H1 (cell line): ENCODE measurements at regions not wholly inside any gene's neighbourhood (a gene's known extent, or its start where the extent isn't known, plus 50 kb on each side); places are given as distances from the start of the nearest gene placed in this dataset.

Source experiments
- CTCF ChIA-PET: fragments of 300-600 bp; sonication (Branson Sonifier 250); formaldehyde crosslinking; loops from one replicate; lab custom pipeline; 2021; ENCODE audit not compliant: partially characterized antibody; lab: Charles Lee
- POLR2A ChIA-PET: fragments of 300-600 bp; sonication (Branson Sonifier 250); formaldehyde crosslinking; loops from one replicate; lab custom pipeline; 2021; ENCODE audit warnings: inconsistent platforms; ENCODE audit not compliant: partially characterized antibody; lab: Charles Lee
- DNase-seq, 2 experiments: peaks; one replicate each; pipeline versions ENCODE4 v3.0.0 to v3.0.0-alpha.2; 2010 to 2022; ENCODE audit warnings: low spot score in 2 of 2, low read depth in 1 of 2, mixed read lengths in 1 of 2
- FAIRE-seq: peaks from 2 replicates; lab custom pipeline; 2011; peaks lifted over from hg19 to GRCh38; lab: Jason Lieb, UNC
- H2AFZ ChIP-seq: 2 replicates; pipeline ENCODE4 v1.8.1; 2012; ENCODE audit warnings: low read length, inconsistent platforms
- H2AK5ac ChIP-seq: 2 replicates; pipeline ENCODE4 v1.6.1; 2013; ENCODE audit warnings: low read depth, low read length
- H2BK120ac ChIP-seq: replicated peaks from 2 replicates; pipeline ENCODE3; 2013; ENCODE audit warnings: low read depth, low read length, inconsistent platforms
- H2BK12ac ChIP-seq: 2 replicates; pipeline ENCODE4 v1.6.1; 2013; ENCODE audit warnings: low read depth, low read length
- H2BK15ac ChIP-seq: 2 replicates; pipeline ENCODE4 v1.6.1; 2013; ENCODE audit warnings: low read length
- H2BK20ac ChIP-seq: 2 replicates; pipeline ENCODE4 v1.6.1; 2013; ENCODE audit warnings: low read length
- H2BK5ac ChIP-seq: 2 replicates; pipeline ENCODE4 v1.6.1; 2013; ENCODE audit warnings: low read depth, low read length
- H3K14ac ChIP-seq: 2 replicates; pipeline ENCODE4 v1.6.1; 2013; ENCODE audit warnings: inconsistent platforms; ENCODE audit not compliant: insufficient read length
- H3K18ac ChIP-seq: 2 replicates; pipeline ENCODE4 v1.6.1; 2013; ENCODE audit warnings: low read length; ENCODE audit errors: extremely low read depth
- H3K23ac ChIP-seq: 2 replicates; pipeline ENCODE4 v1.6.1; 2013; ENCODE audit warnings: inconsistent platforms; ENCODE audit not compliant: insufficient read length
- H3K23me2 ChIP-seq: 2 replicates; pipeline ENCODE4 v1.6.1; 2013; ENCODE audit warnings: low read depth, low read length
- H3K27ac ChIP-seq: 2 replicates; pipeline ENCODE4 v1.6.1; 2011; ENCODE audit warnings: low read depth, low read length, inconsistent platforms
- H3K27me3 ChIP-seq, 4 experiments: replicated peaks in 1 of 4; 1 replicate in 1 of 4; 2 replicates in 3 of 4; pipeline versions ENCODE4 v1.6.1 to v1.8.1; 2011 to 2013; ENCODE audit warnings: low read length in 3 of 4, mild to moderate bottlenecking in 3 of 4, inconsistent platforms in 2 of 4, mixed read lengths in 2 of 4, moderate library complexity in 1 of 4; ENCODE audit not compliant: control insufficient read depth in 3 of 4, insufficient read depth in 3 of 4; ENCODE audit errors: extremely low read depth in 1 of 4
- H3K36me3 ChIP-seq, 4 experiments: 2 replicates each; pipeline versions ENCODE4 v1.6.1 to v1.8.1; 2011 to 2013; ENCODE audit warnings: mild to moderate bottlenecking in 4 of 4, low read length in 3 of 4, moderate library complexity in 2 of 4, control low read depth in 1 of 4, inconsistent platforms in 1 of 4; ENCODE audit not compliant: insufficient read depth in 4 of 4, control insufficient read depth in 2 of 4
- H3K4ac ChIP-seq: replicated peaks from 2 replicates; pipeline ENCODE3; 2013; ENCODE audit warnings: low read length, low read depth, mixed read lengths, inconsistent platforms; ENCODE audit not compliant: insufficient read length
- H3K4me1 ChIP-seq, 4 experiments: replicated peaks in 1 of 4; 1 replicate in 1 of 4; 2 replicates in 3 of 4; pipeline versions ENCODE4 v1.6.1 to v1.8.1; 2011 to 2013; ENCODE audit warnings: low read length in 3 of 4, inconsistent platforms in 2 of 4, mixed read lengths in 1 of 4; ENCODE audit not compliant: insufficient read depth in 4 of 4, control insufficient read depth in 3 of 4
- H3K4me2 ChIP-seq, 2 experiments: 2 replicates each; pipeline versions ENCODE4 v1.6.1 to v1.8.1; 2011 to 2013; ENCODE audit warnings: low read depth in 2 of 2, low read length in 2 of 2, control low read depth in 1 of 2, inconsistent platforms in 1 of 2, mild to moderate bottlenecking in 1 of 2; ENCODE audit not compliant: insufficient read depth in 1 of 2
- H3K4me3 ChIP-seq, 4 experiments: fragments of 200-600, 300-600 bp in 1 of 4; sonication (generic), shearing (Covaris generic), sonication (Bioruptor Twin) in 1 of 4; 2 replicates each; pipeline versions ENCODE4 v1.5.1 to v1.8.1; 2011 to 2016; ENCODE audit warnings: low read length in 4 of 4, low read depth in 3 of 4, control low read depth in 2 of 4, inconsistent platforms in 2 of 4, mild to moderate bottlenecking in 2 of 4, mixed read lengths in 1 of 4, moderate library complexity in 1 of 4; ENCODE audit not compliant: insufficient read depth in 2 of 4; ENCODE audit errors: extremely low read depth in 1 of 4
- H3K56ac ChIP-seq: replicated peaks from 2 replicates; pipeline ENCODE3; 2013; ENCODE audit warnings: low read depth, mild to moderate bottlenecking, mixed read lengths, low read length, inconsistent platforms; ENCODE audit not compliant: insufficient read length
- H3K79me1 ChIP-seq: 2 replicates; pipeline ENCODE4 v1.6.1; 2013; ENCODE audit warnings: low read depth, low read length, control low read depth
- H3K79me2 ChIP-seq, 2 experiments: 2 replicates each; pipeline versions ENCODE4 v1.6.1 to v1.8.1; 2012 to 2013; ENCODE audit warnings: low read length in 2 of 2, mild to moderate bottlenecking in 2 of 2, inconsistent platforms in 1 of 2; ENCODE audit not compliant: insufficient read depth in 2 of 2, control insufficient read depth in 1 of 2
- H3K9ac ChIP-seq, 4 experiments: replicated peaks in 1 of 4; 1 replicate in 1 of 4; 2 replicates in 3 of 4; pipeline versions ENCODE4 v1.6.1 to v1.8.1; 2011 to 2013; ENCODE audit warnings: low read depth in 3 of 4, low read length in 3 of 4, control low read depth in 2 of 4, mild to moderate bottlenecking in 2 of 4, moderate library complexity in 2 of 4, inconsistent platforms in 1 of 4; ENCODE audit errors: extremely low read depth in 1 of 4
- H3K9me3 ChIP-seq, 2 experiments: 2 replicates each; pipeline versions ENCODE4 v1.6.1 to v1.8.1; 2012 to 2013; ENCODE audit warnings: mild to moderate bottlenecking in 2 of 2, moderate library complexity in 2 of 2, control low read depth in 1 of 2, inconsistent platforms in 1 of 2, low read depth in 1 of 2, low read length in 1 of 2, mixed read lengths in 1 of 2; ENCODE audit not compliant: insufficient read depth in 2 of 2
- H4K20me1 ChIP-seq, 2 experiments: replicated peaks in 1 of 2; 2 replicates each; pipeline versions ENCODE3 to v1.8.1; 2011 to 2013; ENCODE audit warnings: inconsistent platforms in 2 of 2, low read length in 2 of 2, mild to moderate bottlenecking in 1 of 2; ENCODE audit not compliant: insufficient read depth in 2 of 2, control insufficient read depth in 1 of 2
- H4K5ac ChIP-seq: 2 replicates; pipeline ENCODE4 v1.6.1; 2013; ENCODE audit warnings: low read length, low read depth, mixed read lengths, inconsistent platforms; ENCODE audit not compliant: insufficient read length
- H4K8ac ChIP-seq: 2 replicates; pipeline ENCODE4 v1.8.0; 2013; ENCODE audit warnings: mild to moderate bottlenecking, moderate library complexity, low read length, inconsistent platforms; ENCODE audit not compliant: insufficient read depth; ENCODE audit errors: extremely low read depth
- H4K91ac ChIP-seq: replicated peaks from 2 replicates; pipeline ENCODE3; 2013; ENCODE audit warnings: low read length, mixed read lengths, inconsistent platforms; ENCODE audit not compliant: insufficient read length
- CBX8 ChIP-seq: fragments of 300-800, 300-1000 bp; sonication (generic); IDR thresholded peaks from 2 replicates; pipeline ENCODE4 v1.7.1; 2016; ENCODE audit warnings: low read depth, low read length, borderline replicate concordance
- CTCF ChIP-seq, 3 experiments: IDR thresholded peaks; 1 replicate in 2 of 3; 2 replicates in 1 of 3; pipeline versions ENCODE4 v1.5.1 to v1.6.1; 2011; ENCODE audit warnings: low read length in 3 of 3, mild to moderate bottlenecking in 3 of 3, inconsistent platforms in 2 of 3, low read depth in 1 of 3, moderate library complexity in 1 of 3; ENCODE audit not compliant: insufficient read depth in 1 of 3; ENCODE audit errors: control extremely low read depth in 1 of 3
- SP1 ChIP-seq: IDR thresholded peaks from 2 replicates; pipeline ENCODE4 v1.6.1; 2011; ENCODE audit warnings: low read depth, low read length
- SP2 ChIP-seq: IDR thresholded peaks from 2 replicates; pipeline ENCODE4 v1.6.1; 2012; ENCODE audit warnings: mild to moderate bottlenecking, low read length, inconsistent platforms
- WGBS, 2 experiments: shearing (Covaris generic) in 1 of 2; methylation state at CpG; one replicate each; pipeline versions ENCODE4 v1.1.6 to v1.1.7; 2013 to 2015; ENCODE audit warnings: low lambda C conversion rate in 2 of 2, mixed read lengths in 2 of 2, inconsistent platforms in 1 of 2, low coverage in 1 of 2, missing lambda C conversion rate in 1 of 2; ENCODE audit not compliant: insufficient replicate concordance in 2 of 2, insufficient coverage in 1 of 2, insufficient read length in 1 of 2; ENCODE audit errors: extremely low coverage in 1 of 2, missing lambda C conversion rate in 1 of 2; 5-methylcytosine and 5-hydroxymethylcytosine counted together

GRCh38 chr6:164079275-164079600 lies 664.7 kb downstream of the QKI start:
- no peaks in the 10 kb centered on the region for H3K23me2 ChIP-seq
- no peaks in the 10 kb centered on the region for H4K20me1 ChIP-seq
- no peak overlapping the region for H4K91ac ChIP-seq
- H2BK15ac ChIP-seq, result no peak overlapping the region
- H2AFZ ChIP-seq, result no peak overlapping the region
- H3K4me1 ChIP-seq, result no peaks in the 10 kb centered on the region
- no peaks in the 10 kb centered on the region for H3K27me3 ChIP-seq
- H2BK12ac ChIP-seq, result no peak overlapping the region
- H3K4me3 ChIP-seq, result no peak overlapping the region
- H3K4me2 ChIP-seq, result no peak overlapping the region
- no peak overlapping the region for H3K4ac ChIP-seq
- DNase-seq, result no peak
- H3K14ac ChIP-seq, result no peak overlapping the region
- H2BK5ac ChIP-seq, result no peak overlapping the region
- no peak overlapping the region for H3K18ac ChIP-seq
- WGBS, 2 experiments, result 85% methylated on average over 6 of the region's 6 CpGs; no CpG with 5 or more reads in 1 of the 2 experiments
- no peaks in the 10 kb centered on the region for H3K79me2 ChIP-seq
- no peak overlapping the region for H2BK20ac ChIP-seq
- ChIA-PET POLR2A (interaction anchor here (1.2 kb wide), 1 partner anchor 9 kb away, joined by 4 read pairs; no protein-coding TSS in a partner anchor), CTCF (interaction anchor here (2.2 kb wide), 1 partner anchor 19 kb away, joined by 7 read pairs; no protein-coding TSS in a partner anchor)
- no peak overlapping the region for H3K56ac ChIP-seq
- H3K9me3 ChIP-seq, result no peaks in the 10 kb centered on the region
- TF ChIP-seq SP1 (no peak), CTCF (IDR thresholded peaks at IDR 0.05; ENCODE audit: control extremely low read depth in 1 of 3, insufficient read depth in 1 of 3, low read depth in 1 of 3, low read length in 3 of 3) (no peak), CBX8 (no peak), SP2 (no peak)
- H3K23ac ChIP-seq, result no peak overlapping the region
- no peak overlapping the region for H2AK5ac ChIP-seq
- no peak overlapping the region for H2BK120ac ChIP-seq
- no peak overlapping the region for H4K5ac ChIP-seq
- no peak overlapping the region for H3K9ac ChIP-seq
- H3K36me3 ChIP-seq, result no peaks in the 10 kb centered on the region
- H3K27ac ChIP-seq, result no peak overlapping the region
- H4K8ac ChIP-seq, result 0 out of 2 replicates have a peak overlapping the region, but pooled peaks have one; percentile 12
- FAIRE-seq, result no peak
- no peaks in the 10 kb centered on the region for H3K79me1 ChIP-seq
